ENCODE measurements at regions not wholly inside any gene's neighbourhood (a gene's known extent, or its start where the extent isn't known, plus 50 kb on each side); places are given as distances from the start of the nearest gene placed in this dataset.

DNA sequence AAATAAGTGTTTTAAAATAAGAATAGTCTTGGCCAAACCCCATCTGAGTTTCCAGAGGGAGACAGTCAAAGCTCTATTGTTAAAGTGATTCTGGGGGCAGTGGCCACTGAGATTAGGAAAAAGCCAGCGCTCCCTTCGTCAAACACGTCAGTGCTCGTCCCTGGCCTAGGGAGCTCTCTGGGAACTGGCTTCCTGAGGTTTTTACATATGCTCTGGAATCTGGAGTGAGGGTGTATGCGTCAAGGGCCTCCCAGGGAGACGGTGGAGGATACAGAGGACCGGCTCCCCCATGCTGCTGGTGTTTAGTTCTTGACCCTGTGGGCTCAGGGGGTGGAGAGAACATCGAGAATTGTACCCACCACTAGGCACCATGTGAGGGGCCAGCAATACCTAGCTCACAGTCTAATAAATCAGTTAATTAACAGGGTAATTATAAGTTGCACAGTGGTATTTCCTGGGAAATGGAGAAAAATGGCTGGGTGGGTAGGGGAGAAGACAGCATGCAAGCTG is 87.0 kb downstream of the SLC25A47 start:
- TF ChIP-seq POLR2A (IDR thresholded peaks at IDR 0.05; ENCODE audit: extremely low read depth, insufficient read length): no peak
- TF ChIP-seq, protein P1, sequence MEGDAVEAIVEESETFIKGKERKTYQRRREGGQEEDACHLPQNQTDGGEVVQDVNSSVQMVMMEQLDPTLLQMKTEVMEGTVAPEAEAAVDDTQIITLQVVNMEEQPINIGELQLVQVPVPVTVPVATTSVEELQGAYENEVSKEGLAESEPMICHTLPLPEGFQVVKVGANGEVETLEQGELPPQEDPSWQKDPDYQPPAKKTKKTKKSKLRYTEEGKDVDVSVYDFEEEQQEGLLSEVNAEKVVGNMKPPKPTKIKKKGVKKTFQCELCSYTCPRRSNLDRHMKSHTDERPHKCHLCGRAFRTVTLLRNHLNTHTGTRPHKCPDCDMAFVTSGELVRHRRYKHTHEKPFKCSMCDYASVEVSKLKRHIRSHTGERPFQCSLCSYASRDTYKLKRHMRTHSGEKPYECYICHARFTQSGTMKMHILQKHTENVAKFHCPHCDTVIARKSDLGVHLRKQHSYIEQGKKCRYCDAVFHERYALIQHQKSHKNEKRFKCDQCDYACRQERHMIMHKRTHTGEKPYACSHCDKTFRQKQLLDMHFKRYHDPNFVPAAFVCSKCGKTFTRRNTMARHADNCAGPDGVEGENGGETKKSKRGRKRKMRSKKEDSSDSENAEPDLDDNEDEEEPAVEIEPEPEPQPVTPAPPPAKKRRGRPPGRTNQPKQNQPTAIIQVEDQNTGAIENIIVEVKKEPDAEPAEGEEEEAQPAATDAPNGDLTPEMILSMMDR (IDR thresholded peaks at IDR 0.05; ENCODE audit: low read depth, low read length): no peak
- TF ChIP-seq, protein P2, sequence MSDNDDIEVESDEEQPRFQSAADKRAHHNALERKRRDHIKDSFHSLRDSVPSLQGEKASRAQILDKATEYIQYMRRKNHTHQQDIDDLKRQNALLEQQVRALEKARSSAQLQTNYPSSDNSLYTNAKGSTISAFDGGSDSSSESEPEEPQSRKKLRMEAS (IDR thresholded peaks at IDR 0.05; ENCODE audit: low read depth, low read length): no peak
- no peak for TF ChIP-seq MYC (IDR thresholded peaks at IDR 0.05; ENCODE audit: low read depth, low read length)
- no peak for DNase-seq (ENCODE audit: low read depth)
- H3K4me3 ChIP-seq (ENCODE audit: low read depth, low read length): no peak overlapping the region

DNA sequence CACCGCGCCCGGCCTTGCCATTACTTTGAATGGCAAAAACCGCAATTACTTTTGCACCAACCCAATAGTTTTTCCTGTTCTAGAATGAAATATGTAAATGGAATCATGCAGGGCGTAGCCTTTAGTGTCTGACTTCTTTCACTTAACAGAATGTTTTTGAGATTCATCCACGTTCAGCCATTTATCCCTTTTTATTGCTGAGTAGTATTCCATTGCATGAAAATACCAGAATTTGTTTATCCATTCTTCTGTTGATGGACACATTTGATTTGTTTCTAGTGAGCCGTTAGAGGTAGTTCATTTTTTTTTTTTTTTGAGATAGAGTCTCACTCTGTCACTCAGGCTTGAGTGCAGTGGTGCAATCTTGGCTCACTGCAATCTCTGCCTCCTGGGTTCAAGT is 90.6 kb downstream of the SLC25A47 start:
- no peak overlapping the region for H3K4me3 ChIP-seq (ENCODE audit: low read depth, low read length)
- TF ChIP-seq, protein P1 (IDR thresholded peaks at IDR 0.05; ENCODE audit: low read depth, low read length): no peak
- TF ChIP-seq MYC (IDR thresholded peaks at IDR 0.05; ENCODE audit: low read depth, low read length) (no peak), POLR2A (IDR thresholded peaks at IDR 0.05; ENCODE audit: extremely low read depth, insufficient read length) (no peak)
- TF ChIP-seq, protein P2 (IDR thresholded peaks at IDR 0.05; ENCODE audit: low read depth, low read length): no peak
- DNase-seq (ENCODE audit: low read depth): no peak

DNA sequence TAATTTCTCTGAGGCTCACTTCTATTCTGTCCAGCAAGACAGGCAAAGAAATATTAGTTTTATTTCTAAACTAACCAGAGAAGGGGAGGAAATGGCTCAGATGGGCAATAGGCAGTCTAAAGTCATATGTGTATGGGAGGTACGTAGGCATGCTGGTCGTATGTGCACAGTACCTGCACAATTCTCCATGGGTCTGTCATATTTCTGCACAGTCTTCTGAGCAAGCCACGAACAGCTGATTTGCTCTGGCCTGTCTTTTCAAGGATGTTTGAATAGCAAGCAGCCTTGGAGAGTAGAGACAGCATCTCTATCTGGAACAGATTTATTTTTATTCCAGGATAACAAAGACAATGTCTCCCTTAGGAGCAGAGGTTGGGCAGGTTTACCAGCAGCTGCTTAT is 92.1 kb downstream of the SLC25A47 start:
- TF ChIP-seq MYC (IDR thresholded peaks at IDR 0.05; ENCODE audit: low read depth, low read length): no peak
- TF ChIP-seq, protein P2 (IDR thresholded peaks at IDR 0.05; ENCODE audit: low read depth, low read length): no peak
- no peak for TF ChIP-seq POLR2A (IDR thresholded peaks at IDR 0.05; ENCODE audit: extremely low read depth, insufficient read length)
- TF ChIP-seq, protein P1 (IDR thresholded peaks at IDR 0.05; ENCODE audit: low read depth, low read length): no peak
- no peak for DNase-seq (ENCODE audit: low read depth)
- H3K4me3 ChIP-seq (ENCODE audit: low read depth, low read length): no peak overlapping the region

DNA sequence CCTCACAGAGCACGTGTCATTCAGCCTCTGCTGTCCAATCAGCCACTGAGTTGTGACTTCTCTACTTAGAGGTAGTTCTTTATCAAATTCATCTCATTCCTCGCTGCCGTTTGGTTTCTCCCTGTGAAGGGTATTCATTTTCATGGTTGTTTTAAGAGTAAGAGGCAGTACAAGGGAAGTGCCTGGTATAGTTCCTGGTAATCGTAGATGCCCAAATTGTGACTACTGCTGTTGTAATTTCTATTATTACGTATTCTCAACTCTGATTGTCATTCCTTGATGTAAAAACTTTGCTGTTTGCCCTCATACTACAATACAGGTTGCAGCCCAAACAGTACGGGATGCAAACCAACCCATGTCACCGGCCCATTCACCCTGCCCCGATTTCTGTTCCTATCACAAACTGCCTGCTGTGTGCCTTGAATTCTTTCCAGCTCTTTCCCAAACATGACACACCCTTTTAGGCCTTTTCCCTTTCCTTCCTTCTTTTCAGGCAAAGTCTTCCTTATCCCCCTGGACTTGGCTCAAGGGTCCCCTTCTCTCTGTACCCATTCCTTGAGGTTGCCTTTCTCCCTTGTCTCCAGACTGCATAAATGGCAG is 93.0 kb downstream of the SLC25A47 start:
- no peak overlapping the region for H3K4me3 ChIP-seq (ENCODE audit: low read depth, low read length)
- TF ChIP-seq MYC (IDR thresholded peaks at IDR 0.05; ENCODE audit: low read depth, low read length): no peak
- no peak for TF ChIP-seq POLR2A (IDR thresholded peaks at IDR 0.05; ENCODE audit: extremely low read depth, insufficient read length)
- TF ChIP-seq, protein P2 (IDR thresholded peaks at IDR 0.05; ENCODE audit: low read depth, low read length): no peak
- TF ChIP-seq, protein P1 (IDR thresholded peaks at IDR 0.05; ENCODE audit: low read depth, low read length): no peak
- DNase-seq (ENCODE audit: low read depth): no peak

DNA sequence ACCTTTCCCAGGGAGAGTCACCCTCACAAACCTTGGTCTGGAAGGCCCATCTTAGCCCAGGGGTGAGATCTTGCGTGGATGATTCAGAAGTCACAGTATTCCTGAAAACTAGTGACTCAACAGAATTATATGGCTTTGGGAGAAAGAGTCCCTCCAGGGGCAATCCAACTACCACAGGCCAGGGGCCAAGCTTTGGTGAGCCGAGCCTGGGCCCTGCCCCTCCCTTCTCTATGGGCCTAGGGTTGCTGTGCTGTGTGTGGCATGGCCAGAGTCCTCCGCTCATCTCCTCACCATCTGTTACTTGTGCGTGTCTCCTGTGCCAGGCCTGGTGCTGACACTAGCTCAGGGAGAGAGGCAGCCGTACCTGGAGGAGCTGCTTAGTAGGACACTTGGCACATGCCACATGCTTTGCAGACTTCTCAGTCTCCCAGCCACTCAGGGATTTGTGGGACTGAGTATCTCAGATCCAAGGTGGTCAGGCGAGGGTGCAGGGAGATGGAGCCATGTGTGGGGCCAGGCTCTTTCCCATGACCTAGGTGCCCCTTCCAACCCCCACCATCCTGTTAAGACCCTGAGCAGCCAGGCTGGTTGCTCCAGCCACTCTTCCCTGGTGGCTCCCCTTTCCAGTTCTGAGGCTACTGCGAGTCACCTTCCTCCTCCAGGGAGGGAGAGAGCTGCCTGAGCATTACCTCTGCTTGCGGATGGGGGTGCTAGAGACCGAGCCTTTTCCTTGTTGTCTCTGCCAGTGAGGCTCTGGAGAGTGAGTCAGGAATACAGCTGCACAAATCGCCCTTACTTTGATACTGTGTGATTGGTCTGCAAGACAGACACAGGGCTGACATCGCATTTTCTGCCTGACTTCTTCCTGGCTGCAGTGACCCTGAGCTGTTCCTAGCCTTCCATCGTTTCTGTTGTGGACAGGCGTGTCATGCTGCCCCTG is 94.1 kb downstream of the SLC25A47 start:
- H3K4me3 ChIP-seq (ENCODE audit: low read depth, low read length): no peak overlapping the region
- TF ChIP-seq, protein P2 (IDR thresholded peaks at IDR 0.05; ENCODE audit: low read depth, low read length): no peak
- peak; percentile 35 for DNase-seq (ENCODE audit: low read depth)

DNA sequence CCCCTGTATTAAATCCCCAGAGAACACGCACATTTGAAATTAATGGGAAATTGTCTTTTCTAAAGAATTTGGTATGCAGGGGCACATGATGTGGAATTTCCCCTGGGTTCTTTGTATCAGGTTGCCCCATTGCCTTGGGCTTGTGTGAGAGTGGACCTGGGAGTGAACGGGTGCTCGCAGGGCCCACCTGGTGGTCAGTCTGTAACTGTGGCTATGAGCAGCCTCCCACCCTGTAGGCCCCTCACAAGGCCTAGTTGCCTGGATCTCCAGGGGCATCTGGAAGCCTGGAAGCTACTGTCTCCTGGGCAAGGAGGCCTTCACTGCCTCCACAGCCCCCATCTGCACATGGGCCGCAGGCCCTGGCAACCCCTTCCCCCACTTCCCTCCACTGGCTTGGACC is 96.7 kb downstream of the SLC25A47 start:
- H3K4me3 ChIP-seq (ENCODE audit: low read depth, low read length): no peak overlapping the region
- TF ChIP-seq, protein P1 (IDR thresholded peaks at IDR 0.05; ENCODE audit: low read depth, low read length): peak; percentile 4
- TF ChIP-seq, protein P2 (IDR thresholded peaks at IDR 0.05; ENCODE audit: low read depth, low read length): no peak
- no peak for DNase-seq (ENCODE audit: low read depth)
